ENCODE measurements at regions not wholly inside any gene's neighbourhood (a gene's known extent, or its start where the extent isn't known, plus 50 kb on each side); places are given as distances from the start of the nearest gene placed in this dataset.

GRCh38 chr18:64322189-64322588, 173.3 kb upstream of the LINC00305 start:
- H3K27me3 ChIP-seq (ENCODE audit: insufficient read depth, insufficient read length): no peaks in the 10 kb centered on the region
- no peak overlapping the region for H3K4me3 ChIP-seq (ENCODE audit: insufficient read length, low read depth)
- TF ChIP-seq ZNF274 (IDR thresholded peaks at IDR 0.05; ENCODE audit: low read depth, low read length): no peak
- no peak for TF ChIP-seq YY1 (IDR thresholded peaks at IDR 0.05; ENCODE audit: insufficient read depth, insufficient read length)
- TF ChIP-seq SUZ12 (IDR thresholded peaks at IDR 0.05; ENCODE audit: extremely low read depth, insufficient read depth, insufficient read length): no peak
- no peak overlapping the region for H3K9ac ChIP-seq (ENCODE audit: insufficient read length, low read depth)
- DNase-seq (ENCODE audit: low read depth, low spot score): peak; percentile 2
- H3K4me1 ChIP-seq (ENCODE audit: insufficient read depth, insufficient read length): no peaks in the 10 kb centered on the region
- H3K36me3 ChIP-seq (ENCODE audit: insufficient read depth, insufficient read length, low read length): no peaks in the 10 kb centered on the region
- no peaks in the 10 kb centered on the region for H3K9me3 ChIP-seq (ENCODE audit: insufficient read depth, low read length)

DNA sequence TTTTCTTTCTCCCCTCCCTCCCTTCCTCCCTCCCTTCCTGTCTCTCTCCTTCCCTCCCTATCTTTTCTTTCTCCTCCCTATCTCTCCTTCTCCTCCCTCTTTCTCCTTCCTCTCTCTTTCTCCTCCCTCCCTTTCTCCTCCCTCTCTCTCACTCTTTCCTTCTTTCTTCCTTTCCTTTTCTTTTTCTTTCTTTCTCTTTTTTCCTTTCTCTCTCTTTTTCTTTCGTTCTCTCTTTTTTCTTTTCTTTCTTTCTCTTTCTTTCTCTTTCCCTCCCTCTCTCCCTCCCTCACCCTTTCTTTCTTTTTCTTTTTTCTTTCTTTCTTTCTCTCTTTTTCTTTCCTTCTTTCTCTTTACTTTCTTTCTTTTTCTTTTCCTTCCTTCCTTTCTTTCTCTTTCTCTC, 169.7 kb upstream of the LINC00305 start:
- no peaks in the 10 kb centered on the region for H3K4me1 ChIP-seq (ENCODE audit: insufficient read depth, insufficient read length)
- no peaks in the 10 kb centered on the region for H3K9me3 ChIP-seq (ENCODE audit: insufficient read depth, low read length)
- H3K36me3 ChIP-seq (ENCODE audit: insufficient read depth, insufficient read length, low read length): no peaks in the 10 kb centered on the region
- TF ChIP-seq ZNF274 (IDR thresholded peaks at IDR 0.05; ENCODE audit: low read depth, low read length): no peak
- no peak for TF ChIP-seq SUZ12 (IDR thresholded peaks at IDR 0.05; ENCODE audit: extremely low read depth, insufficient read depth, insufficient read length)
- TF ChIP-seq YY1 (IDR thresholded peaks at IDR 0.05; ENCODE audit: insufficient read depth, insufficient read length): no peak
- H3K27me3 ChIP-seq (ENCODE audit: insufficient read depth, insufficient read length): no peaks in the 10 kb centered on the region
- H3K9ac ChIP-seq (ENCODE audit: insufficient read length, low read depth): no peak overlapping the region
- no peak for DNase-seq (ENCODE audit: low read depth, low spot score)
- H3K4me3 ChIP-seq (ENCODE audit: insufficient read length, low read depth): no peak overlapping the region

GRCh38 chr18:64311859-64312258, 163.0 kb upstream of the LINC00305 start:
- H3K9me3 ChIP-seq (ENCODE audit: insufficient read depth, low read length): no peaks in the 10 kb centered on the region
- no peaks in the 10 kb centered on the region for H3K27me3 ChIP-seq (ENCODE audit: insufficient read depth, insufficient read length)
- no peak for TF ChIP-seq YY1 (IDR thresholded peaks at IDR 0.05; ENCODE audit: insufficient read depth, insufficient read length)
- TF ChIP-seq ZNF274 (IDR thresholded peaks at IDR 0.05; ENCODE audit: low read depth, low read length): no peak
- no peak for TF ChIP-seq SUZ12 (IDR thresholded peaks at IDR 0.05; ENCODE audit: extremely low read depth, insufficient read depth, insufficient read length)

GRCh38 chr18:64295839-64296238, 147.0 kb upstream of the LINC00305 start:
- TF ChIP-seq ZNF274 (IDR thresholded peaks at IDR 0.05; ENCODE audit: low read depth, low read length) (no peak), YY1 (IDR thresholded peaks at IDR 0.05; ENCODE audit: insufficient read depth, insufficient read length) (no peak), SUZ12 (IDR thresholded peaks at IDR 0.05; ENCODE audit: extremely low read depth, insufficient read depth, insufficient read length) (no peak)
- H3K9ac ChIP-seq (ENCODE audit: insufficient read length, low read depth): no peak overlapping the region
- H3K9me3 ChIP-seq (ENCODE audit: insufficient read depth, low read length): no peaks in the 10 kb centered on the region
- H3K4me1 ChIP-seq (ENCODE audit: insufficient read depth, insufficient read length): no peaks in the 10 kb centered on the region
- DNase-seq (ENCODE audit: low read depth, low spot score): no peak
- no peaks in the 10 kb centered on the region for H3K27me3 ChIP-seq (ENCODE audit: insufficient read depth, insufficient read length)
- H3K36me3 ChIP-seq (ENCODE audit: insufficient read depth, insufficient read length, low read length): no peaks in the 10 kb centered on the region
- no peak overlapping the region for H3K4me3 ChIP-seq (ENCODE audit: insufficient read length, low read depth)

More at GRCh38 chr18:64311859-64312258, 163.0 kb upstream of the LINC00305 start:
- Histone ChIP-seq H3K36me3 (ENCODE audit: insufficient read depth, insufficient read length, low read length) (no peaks in the 10 kb centered on the region), H3K9ac (ENCODE audit: insufficient read length, low read depth) (no peak overlapping the region), H3K4me1 (ENCODE audit: insufficient read depth, insufficient read length) (no peaks in the 10 kb centered on the region), H3K4me3 (ENCODE audit: insufficient read length, low read depth) (no peak overlapping the region)
- no peak for DNase-seq (ENCODE audit: low read depth, low spot score)

DNA sequence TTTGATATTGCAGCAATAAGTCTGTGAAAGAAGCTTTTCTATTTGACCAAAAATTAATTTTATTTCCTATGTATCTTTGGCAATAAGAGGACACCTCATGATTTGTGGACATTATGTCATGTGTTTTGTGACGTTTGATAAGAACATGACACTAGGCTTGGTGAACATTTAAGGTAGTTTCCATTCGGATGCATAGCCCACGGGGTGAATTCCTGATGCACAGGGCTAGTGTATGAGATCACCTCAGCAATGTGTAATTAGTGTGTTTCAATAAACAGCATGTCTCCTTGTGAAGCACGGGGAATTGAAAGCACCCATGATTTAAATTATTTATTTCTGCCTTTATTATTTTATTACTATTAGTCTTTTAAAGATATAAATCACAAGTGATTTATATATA, 146.1 kb upstream of the LINC00305 start:
- no peaks in the 10 kb centered on the region for H3K36me3 ChIP-seq (ENCODE audit: insufficient read depth, insufficient read length, low read length)
- no peaks in the 10 kb centered on the region for H3K9me3 ChIP-seq (ENCODE audit: insufficient read depth, low read length)
- no peak for TF ChIP-seq ZNF274 (IDR thresholded peaks at IDR 0.05; ENCODE audit: low read depth, low read length)
- TF ChIP-seq YY1 (IDR thresholded peaks at IDR 0.05; ENCODE audit: insufficient read depth, insufficient read length): no peak
- TF ChIP-seq SUZ12 (IDR thresholded peaks at IDR 0.05; ENCODE audit: extremely low read depth, insufficient read depth, insufficient read length): no peak

GRCh38 chr18:64288432-64288831, 139.5 kb upstream of the LINC00305 start:
- no peak for DNase-seq (ENCODE audit: low read depth, low spot score)
- Histone ChIP-seq H3K36me3 (ENCODE audit: insufficient read depth, insufficient read length, low read length) (no peaks in the 10 kb centered on the region), H3K4me1 (ENCODE audit: insufficient read depth, insufficient read length) (no peaks in the 10 kb centered on the region), H3K9me3 (ENCODE audit: insufficient read depth, low read length) (no peaks in the 10 kb centered on the region), H3K4me3 (ENCODE audit: insufficient read length, low read depth) (no peak overlapping the region), H3K27me3 (ENCODE audit: insufficient read depth, insufficient read length) (no peaks in the 10 kb centered on the region), H3K9ac (ENCODE audit: insufficient read length, low read depth) (no peak overlapping the region)
- TF ChIP-seq YY1 (IDR thresholded peaks at IDR 0.05; ENCODE audit: insufficient read depth, insufficient read length): no peak
- no peak for TF ChIP-seq SUZ12 (IDR thresholded peaks at IDR 0.05; ENCODE audit: extremely low read depth, insufficient read depth, insufficient read length)
- no peak for TF ChIP-seq ZNF274 (IDR thresholded peaks at IDR 0.05; ENCODE audit: low read depth, low read length)

More for the DNA sequence above, 146.1 kb upstream of the LINC00305 start:
- no peak overlapping the region for H3K4me3 ChIP-seq (ENCODE audit: insufficient read length, low read depth)
- no peak for DNase-seq (ENCODE audit: low read depth, low spot score)
- no peaks in the 10 kb centered on the region for H3K27me3 ChIP-seq (ENCODE audit: insufficient read depth, insufficient read length)
- H3K4me1 ChIP-seq (ENCODE audit: insufficient read depth, insufficient read length): no peaks in the 10 kb centered on the region
- H3K9ac ChIP-seq (ENCODE audit: insufficient read length, low read depth): no peak overlapping the region

DNA sequence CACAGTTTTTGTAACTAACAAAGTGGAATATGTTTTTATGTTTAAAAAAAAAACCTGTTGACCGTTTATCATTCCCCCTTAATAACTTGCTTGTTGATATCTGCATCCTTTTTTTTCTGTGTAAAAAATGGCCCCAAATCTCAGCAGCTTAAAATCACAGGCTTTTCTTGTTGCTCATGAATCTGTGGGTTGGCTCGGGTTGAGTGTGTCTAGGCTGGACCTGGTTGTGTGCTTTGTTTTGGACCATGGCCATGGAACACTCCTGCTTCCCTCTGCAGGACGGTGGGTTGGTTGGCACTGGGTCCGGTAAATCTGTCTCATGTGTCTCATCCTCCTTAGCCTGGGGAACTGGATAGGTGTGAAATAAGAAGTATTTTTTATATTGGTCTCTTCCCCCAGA, 139.0 kb upstream of the LINC00305 start:
- Histone ChIP-seq H3K4me3 (ENCODE audit: insufficient read length, low read depth) (no peak overlapping the region), H3K27me3 (ENCODE audit: insufficient read depth, insufficient read length) (no peaks in the 10 kb centered on the region), H3K36me3 (ENCODE audit: insufficient read depth, insufficient read length, low read length) (no peaks in the 10 kb centered on the region), H3K9me3 (ENCODE audit: insufficient read depth, low read length) (no peaks in the 10 kb centered on the region; the same call in 1 of the 2 replicates), H3K9ac (ENCODE audit: insufficient read length, low read depth) (no peak overlapping the region), H3K4me1 (ENCODE audit: insufficient read depth, insufficient read length) (no peaks in the 10 kb centered on the region)
- TF ChIP-seq SUZ12 (IDR thresholded peaks at IDR 0.05; ENCODE audit: extremely low read depth, insufficient read depth, insufficient read length) (no peak), YY1 (IDR thresholded peaks at IDR 0.05; ENCODE audit: insufficient read depth, insufficient read length) (no peak), ZNF274 (IDR thresholded peaks at IDR 0.05; ENCODE audit: low read depth, low read length) (no peak)
- DNase-seq (ENCODE audit: low read depth, low spot score): no peak
